ENCODE measurements at regions not wholly inside any gene's neighbourhood (a gene's known extent, or its start where the extent isn't known, plus 50 kb on each side); places are given as distances from the start of the nearest gene placed in this dataset.

- DNase-seq: no peak
Measured at GRCh38 chr5:33261747-33262146, 179.0 kb upstream of the TARS1 start.

GRCh38 chr5:33267801-33268200 lies 173.0 kb upstream of the TARS1 start:
- no peak for DNase-seq

- DNase-seq: no peak
Measured at GRCh38 chr5:33268374-33268773, 172.4 kb upstream of the TARS1 start.

GRCh38 chr5:33270671-33271070 lies 170.1 kb upstream of the TARS1 start:
- no peak for DNase-seq

- DNase-seq: no peak
Measured at GRCh38 chr5:33271606-33272005, 169.2 kb upstream of the TARS1 start.

GRCh38 chr5:33272288-33272687 lies 168.5 kb upstream of the TARS1 start:
- no peak for DNase-seq

GRCh38 chr5:33273985-33274384 lies 166.8 kb upstream of the TARS1 start:
- DNase-seq: no peak

- no peak for DNase-seq
Measured at GRCh38 chr5:33275391-33275790, 165.4 kb upstream of the TARS1 start.

GRCh38 chr5:33275921-33276627 lies 164.7 kb upstream of the TARS1 start:
- DNase-seq: no peak

GRCh38 chr5:33276628-33276950 lies 164.2 kb upstream of the TARS1 start:
- no peak for DNase-seq

GRCh38 chr5:33277061-33277650 lies 163.6 kb upstream of the TARS1 start:
- no peak for DNase-seq

GRCh38 chr5:33281431-33281843 lies 159.3 kb upstream of the TARS1 start:
- no peak for DNase-seq

- no peak for DNase-seq
Measured at GRCh38 chr5:33282157-33282556, 158.6 kb upstream of the TARS1 start.

GRCh38 chr5:33282696-33283095 lies 158.1 kb upstream of the TARS1 start:
- DNase-seq: no peak

GRCh38 chr5:33283243-33283642 lies 157.5 kb upstream of the TARS1 start:
- DNase-seq: no peak

GRCh38 chr5:33284681-33285080 lies 156.1 kb upstream of the TARS1 start:
- DNase-seq: no peak

- DNase-seq: no peak
Measured at GRCh38 chr5:33287242-33287641, 153.5 kb upstream of the TARS1 start.

- DNase-seq: no peak
Measured at GRCh38 chr5:33291216-33292000, 149.4 kb upstream of the TARS1 start.

GRCh38 chr5:33297760-33298216 lies 143.0 kb upstream of the TARS1 start:
- peak; percentile 48 to 57 for DNase-seq

- peak; percentile 72 to 88 for DNase-seq
Measured at GRCh38 chr5:33299621-33300208, 141.1 kb upstream of the TARS1 start.

- no peak for DNase-seq
Measured at GRCh38 chr5:33300209-33300742, 140.5 kb upstream of the TARS1 start.

- DNase-seq: no peak
Measured at GRCh38 chr5:33303579-33304095, 137.1 kb upstream of the TARS1 start.

GRCh38 chr5:33304601-33305000 lies 136.2 kb upstream of the TARS1 start:
- no peak for DNase-seq
